ENCODE measurements at regions not wholly inside any gene's neighbourhood (a gene's known extent, or its start where the extent isn't known, plus 50 kb on each side); places are given as distances from the start of the nearest gene placed in this dataset.
A peak's percentile ranks its signal among the peaks of the same experiment; 100 is the strongest.

GRCh38 chr16:55076053-55076452 lies 145.4 kb downstream of the IRX5 start:
- Histone ChIP-seq H3K27ac (ENCODE audit: low read length) (no peak overlapping the region), H3K27me3 (ENCODE audit: control insufficient read depth, insufficient read depth) (no peaks in the 10 kb centered on the region), H3K9me3 (ENCODE audit: control insufficient read depth, low read length) (peaks cover 3% of the 10 kb centered on the region), H3K4me3 (ENCODE audit: low read length) (no peak overlapping the region), H3K4me1 (ENCODE audit: control insufficient read depth, insufficient read depth, low read length) (no peaks in the 10 kb centered on the region)
- no peak for DNase-seq
- WGBS: 82% methylated on average over 1 of the region's 1 CpG
- ATAC-seq: no peak
- intact Hi-C loops (cut with DNase I): no loop called here

GRCh38 chr16:55077266-55077665 lies 146.6 kb downstream of the IRX5 start:
- intact Hi-C loops (cut with DNase I): no loop called here
- Histone ChIP-seq H3K9me3 (ENCODE audit: control insufficient read depth, low read length) (no peaks in the 10 kb centered on the region), H3K27me3 (ENCODE audit: control insufficient read depth, insufficient read depth) (no peaks in the 10 kb centered on the region), H3K27ac (ENCODE audit: low read length) (no peak overlapping the region), H3K4me3 (ENCODE audit: low read length) (no peak overlapping the region), H3K4me1 (ENCODE audit: control insufficient read depth, insufficient read depth, low read length) (no peaks in the 10 kb centered on the region)
- no peak for DNase-seq
- WGBS: 64% methylated on average over 4 of the region's 4 CpGs
- ATAC-seq: no peak

- no peak for ATAC-seq
- no peaks in the 10 kb centered on the region for H3K27me3 ChIP-seq (ENCODE audit: control insufficient read depth, insufficient read depth)
- no peaks in the 10 kb centered on the region for H3K9me3 ChIP-seq (ENCODE audit: control insufficient read depth, low read length)
- intact Hi-C loops (cut with DNase I): no loop called here
- WGBS: 89% methylated on average over 5 of the region's 5 CpGs
- peaks cover 3% of the 10 kb centered on the region for H3K4me1 ChIP-seq (ENCODE audit: control insufficient read depth, insufficient read depth, low read length)
- no peak overlapping the region for H3K4me3 ChIP-seq (ENCODE audit: low read length)
- H3K27ac ChIP-seq (ENCODE audit: low read length): no peak overlapping the region
- DNase-seq: no peak
Observed at GRCh38 chr16:55078153-55078552, 147.5 kb downstream of the IRX5 start.

GRCh38 chr16:55078699-55079410 lies 148.2 kb downstream of the IRX5 start:
- intact Hi-C loops (cut with DNase I): no loop called here
- 79% methylated on average over 8 of the region's 8 CpGs for WGBS
- ATAC-seq (no peak), DNase-seq (no peak)
- H3K27ac ChIP-seq (ENCODE audit: low read length): no peak overlapping the region
- no peak overlapping the region for H3K4me3 ChIP-seq (ENCODE audit: low read length)
- no peaks in the 10 kb centered on the region for H3K9me3 ChIP-seq (ENCODE audit: control insufficient read depth, low read length)
- peaks cover 3% of the 10 kb centered on the region for H3K4me1 ChIP-seq (ENCODE audit: control insufficient read depth, insufficient read depth, low read length)
- H3K27me3 ChIP-seq (ENCODE audit: control insufficient read depth, insufficient read depth): no peaks in the 10 kb centered on the region

- Histone ChIP-seq H3K27me3 (ENCODE audit: control insufficient read depth, insufficient read depth) (no peaks in the 10 kb centered on the region), H3K27ac (ENCODE audit: low read length) (no peak overlapping the region), H3K9me3 (ENCODE audit: control insufficient read depth, low read length) (no peaks in the 10 kb centered on the region), H3K4me3 (ENCODE audit: low read length) (peak overlapping the region; percentile 18), H3K4me1 (ENCODE audit: control insufficient read depth, insufficient read depth, low read length) (peaks cover 3% of the 10 kb centered on the region)
- no peak for ATAC-seq
- intact Hi-C loops (cut with DNase I): no loop called here
- 47% methylated on average over 16 of the region's 16 CpGs for WGBS
- no peak for DNase-seq
Observed at GRCh38 chr16:55081622-55082590, 151.2 kb downstream of the IRX5 start.

GRCh38 chr16:55082591-55082976 lies 151.9 kb downstream of the IRX5 start:
- no peaks in the 10 kb centered on the region for H3K9me3 ChIP-seq (ENCODE audit: control insufficient read depth, low read length)
- 38% methylated on average over 5 of the region's 5 CpGs for WGBS
- DNase-seq (peak in 2 of 3 donors; percentile 56 to 67), ATAC-seq (peak; percentile 35 to 71)
- peaks cover 3% of the 10 kb centered on the region for H3K4me1 ChIP-seq (ENCODE audit: control insufficient read depth, insufficient read depth, low read length)
- H3K27ac ChIP-seq (ENCODE audit: low read length): no peak overlapping the region
- no peaks in the 10 kb centered on the region for H3K27me3 ChIP-seq (ENCODE audit: control insufficient read depth, insufficient read depth)
- intact Hi-C loops (cut with DNase I): no loop called here
- H3K4me3 ChIP-seq (ENCODE audit: low read length): peak overlapping the region; percentile 18

GRCh38 chr16:55083052-55083451 lies 152.4 kb downstream of the IRX5 start:
- DNase-seq (no peak), ATAC-seq (no peak)
- Histone ChIP-seq H3K9me3 (ENCODE audit: control insufficient read depth, low read length) (no peaks in the 10 kb centered on the region), H3K4me1 (ENCODE audit: control insufficient read depth, insufficient read depth, low read length) (peaks cover 3% of the 10 kb centered on the region), H3K27ac (ENCODE audit: low read length) (no peak overlapping the region), H3K4me3 (ENCODE audit: low read length) (no peak overlapping the region), H3K27me3 (ENCODE audit: control insufficient read depth, insufficient read depth) (no peaks in the 10 kb centered on the region)
- intact Hi-C loops (cut with DNase I): no loop called here
- 82% methylated on average over 5 of the region's 5 CpGs for WGBS

GRCh38 chr16:55088098-55088497 lies 157.4 kb downstream of the IRX5 start:
- peaks cover 1% of the 10 kb centered on the region for H3K9me3 ChIP-seq (ENCODE audit: control insufficient read depth, low read length)
- ATAC-seq (no peak), DNase-seq (no peak)
- no peak overlapping the region for H3K4me3 ChIP-seq (ENCODE audit: low read length)
- intact Hi-C loops (cut with DNase I): no loop called here
- H3K27ac ChIP-seq (ENCODE audit: low read length): no peak overlapping the region
- no peaks in the 10 kb centered on the region for H3K4me1 ChIP-seq (ENCODE audit: control insufficient read depth, insufficient read depth, low read length)
- H3K27me3 ChIP-seq (ENCODE audit: control insufficient read depth, insufficient read depth): no peaks in the 10 kb centered on the region
- 99% methylated on average over 2 of the region's 2 CpGs for WGBS

GRCh38 chr16:55089600-55089999 lies 158.9 kb downstream of the IRX5 start:
- no peaks in the 10 kb centered on the region for H3K27me3 ChIP-seq (ENCODE audit: control insufficient read depth, insufficient read depth)
- 95% methylated on average over 4 of the region's 4 CpGs for WGBS
- H3K27ac ChIP-seq (ENCODE audit: low read length): no peak overlapping the region
- H3K4me3 ChIP-seq (ENCODE audit: low read length): no peak overlapping the region
- ATAC-seq: no peak
- peaks cover 1% of the 10 kb centered on the region for H3K9me3 ChIP-seq (ENCODE audit: control insufficient read depth, low read length)
- intact Hi-C loops (cut with DNase I): no loop called here
- H3K4me1 ChIP-seq (ENCODE audit: control insufficient read depth, insufficient read depth, low read length): no peaks in the 10 kb centered on the region
- no peak for DNase-seq

GRCh38 chr16:55091213-55091870 lies 160.7 kb downstream of the IRX5 start:
- Histone ChIP-seq H3K9me3 (ENCODE audit: control insufficient read depth, low read length) (peaks cover 1% of the 10 kb centered on the region), H3K4me3 (ENCODE audit: low read length) (no peak overlapping the region), H3K4me1 (ENCODE audit: control insufficient read depth, insufficient read depth, low read length) (no peaks in the 10 kb centered on the region), H3K27me3 (ENCODE audit: control insufficient read depth, insufficient read depth) (no peaks in the 10 kb centered on the region), H3K27ac (ENCODE audit: low read length) (no peak overlapping the region)
- WGBS: 52% methylated on average over 24 of the region's 24 CpGs
- intact Hi-C loops (cut with DNase I): no loop called here
- ATAC-seq (peak; percentile 46 to 57), DNase-seq (peak in 2 of 3 donors; percentile 16 to 62)

GRCh38 chr16:55091871-55092230 lies 161.2 kb downstream of the IRX5 start:
- Histone ChIP-seq H3K27ac (ENCODE audit: low read length) (no peak overlapping the region), H3K4me1 (ENCODE audit: control insufficient read depth, insufficient read depth, low read length) (no peaks in the 10 kb centered on the region), H3K27me3 (ENCODE audit: control insufficient read depth, insufficient read depth) (no peaks in the 10 kb centered on the region), H3K9me3 (ENCODE audit: control insufficient read depth, low read length) (peaks cover 1% of the 10 kb centered on the region), H3K4me3 (ENCODE audit: low read length) (no peak overlapping the region)
- 81% methylated on average over 5 of the region's 5 CpGs for WGBS
- intact Hi-C loops (cut with DNase I): no loop called here
- DNase-seq (no peak), ATAC-seq (no peak)
